PC-3 (cell line): ENCODE measurements at regions not wholly inside any gene's neighbourhood (a gene's known extent, or its start where the extent isn't known, plus 50 kb on each side); places are given as distances from the start of the nearest gene placed in this dataset.

Source experiments
- EZH2 ChIP-seq: fragments of 300-600 bp; sonication (generic); IDR thresholded peaks from one replicate; pipeline ENCODE4 v1.6.1; 2017; ENCODE audit warnings: antibody characterized with exemption, mild to moderate bottlenecking, low read length; ENCODE audit not compliant: unreplicated experiment
- TF ChIP-seq, protein P1 (sequence below): fragments of 300-600 bp; sonication (generic); conservative IDR thresholded peaks from 2 replicates; pipeline ENCODE4 v1.5.1; 2017; ENCODE audit warnings: antibody characterized with exemption, low read depth, mild to moderate bottlenecking, low read length

DNA sequence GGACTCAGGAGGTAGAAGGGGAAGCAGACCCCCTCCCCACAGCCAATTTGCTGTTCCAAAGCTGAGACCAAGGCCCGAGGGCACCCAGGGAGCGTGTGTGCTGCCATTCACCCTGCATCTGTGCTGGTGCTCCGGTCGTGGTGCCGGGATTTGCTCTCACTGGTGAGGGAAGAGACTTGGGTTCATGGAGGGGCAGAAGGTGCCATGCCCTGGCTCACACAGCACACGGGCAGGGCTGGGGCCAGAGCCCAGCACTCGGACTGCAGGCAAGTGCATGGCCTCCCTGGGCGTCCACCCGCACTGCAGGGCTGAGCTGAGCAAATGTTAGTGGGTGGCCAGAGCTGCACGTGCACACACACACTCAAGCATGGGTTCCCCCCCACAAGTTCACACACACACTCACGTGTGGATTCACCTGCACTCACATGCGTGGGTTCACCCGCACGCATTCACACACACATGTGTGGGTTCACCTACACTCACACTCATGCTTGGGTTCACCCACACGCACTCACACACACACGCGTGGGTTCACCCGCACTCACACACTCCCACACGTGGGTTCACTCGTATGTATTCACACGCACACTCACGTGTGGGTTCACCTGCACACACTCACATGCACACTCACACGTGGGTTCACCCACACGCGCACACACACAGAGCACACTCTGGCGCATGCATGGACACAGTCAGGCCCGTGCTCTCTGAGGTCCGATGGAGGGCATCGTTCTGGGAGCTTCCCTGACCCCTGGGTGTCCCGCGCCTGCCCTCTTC, 57.0 kb upstream of the CBFA2T3 start:
- TF ChIP-seq, protein P1, sequence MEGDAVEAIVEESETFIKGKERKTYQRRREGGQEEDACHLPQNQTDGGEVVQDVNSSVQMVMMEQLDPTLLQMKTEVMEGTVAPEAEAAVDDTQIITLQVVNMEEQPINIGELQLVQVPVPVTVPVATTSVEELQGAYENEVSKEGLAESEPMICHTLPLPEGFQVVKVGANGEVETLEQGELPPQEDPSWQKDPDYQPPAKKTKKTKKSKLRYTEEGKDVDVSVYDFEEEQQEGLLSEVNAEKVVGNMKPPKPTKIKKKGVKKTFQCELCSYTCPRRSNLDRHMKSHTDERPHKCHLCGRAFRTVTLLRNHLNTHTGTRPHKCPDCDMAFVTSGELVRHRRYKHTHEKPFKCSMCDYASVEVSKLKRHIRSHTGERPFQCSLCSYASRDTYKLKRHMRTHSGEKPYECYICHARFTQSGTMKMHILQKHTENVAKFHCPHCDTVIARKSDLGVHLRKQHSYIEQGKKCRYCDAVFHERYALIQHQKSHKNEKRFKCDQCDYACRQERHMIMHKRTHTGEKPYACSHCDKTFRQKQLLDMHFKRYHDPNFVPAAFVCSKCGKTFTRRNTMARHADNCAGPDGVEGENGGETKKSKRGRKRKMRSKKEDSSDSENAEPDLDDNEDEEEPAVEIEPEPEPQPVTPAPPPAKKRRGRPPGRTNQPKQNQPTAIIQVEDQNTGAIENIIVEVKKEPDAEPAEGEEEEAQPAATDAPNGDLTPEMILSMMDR: no peak
- TF ChIP-seq EZH2: no peak
